Smooth muscle cell (in vitro differentiated cells): ENCODE measurements at regions not wholly inside any gene's neighbourhood (a gene's known extent, or its start where the extent isn't known, plus 50 kb on each side); places are given as distances from the start of the nearest gene placed in this dataset.

Experiments used
- DNase-seq: peaks from one replicate; lab custom pipeline; 2025; ENCODE audit not compliant: unreplicated experiment; lab: John Stamatoyannopoulos, UW
- H2AFZ ChIP-seq: fragments of 200-600 bp; sonication (generic); 2 replicates; pipeline ENCODE4 v1.6.0; 2016; ENCODE audit warnings: antibody characterized with exemption, low read depth, mild to moderate bottlenecking
- H3F3A ChIP-seq: fragments of 200-600 bp; sonication (generic); 2 replicates; pipeline ENCODE4 v1.6.0; 2017; ENCODE audit warnings: antibody characterized with exemption, low read depth
- H3K27ac ChIP-seq: fragments of 200-600 bp; sonication (generic); 2 replicates; pipeline ENCODE4 v1.5.1; 2016; ENCODE audit warnings: low read depth, mild to moderate bottlenecking
- H3K27me3 ChIP-seq: fragments of 200-600 bp; sonication (generic); 2 replicates; pipeline ENCODE4 v1.6.1; 2016; ENCODE audit warnings: low read depth, mild to moderate bottlenecking
- H3K36me3 ChIP-seq: fragments of 200-600 bp; sonication (generic); 2 replicates; pipeline ENCODE4 v1.5.1; 2016; ENCODE audit warnings: low read depth
- H3K4me1 ChIP-seq: fragments of 200-600 bp; sonication (generic); 2 replicates; pipeline ENCODE4 v1.5.1; 2016; ENCODE audit warnings: low read depth
- H3K4me2 ChIP-seq: fragments of 200-600 bp; sonication (generic); 2 replicates; pipeline ENCODE4 v1.6.0; 2016; ENCODE audit warnings: mild to moderate bottlenecking
- H3K4me3 ChIP-seq: fragments of 200-600 bp; sonication (generic); 2 replicates; pipeline ENCODE4 v1.5.1; 2016; ENCODE audit warnings: mild to moderate bottlenecking
- H3K79me2 ChIP-seq: fragments of 200-600 bp; sonication (generic); 2 replicates; pipeline ENCODE4 v1.6.0; 2016; ENCODE audit warnings: low read depth, mild to moderate bottlenecking
- H3K9ac ChIP-seq: fragments of 200-600 bp; sonication (generic); 2 replicates; pipeline ENCODE4 v1.6.0; 2016; ENCODE audit warnings: low read depth
- H3K9me3 ChIP-seq: fragments of 200-600 bp; sonication (generic); replicated peaks from 2 replicates; pipeline ENCODE4 v1.5.1; 2016; ENCODE audit warnings: low read depth
- H4K20me1 ChIP-seq: fragments of 200-600 bp; sonication (generic); 2 replicates; pipeline ENCODE4 v1.6.0; 2016; ENCODE audit warnings: low read depth
- WGBS: methylation state at CpG from one replicate; pipeline ENCODE4 v1.1.7; 2016; ENCODE audit warnings: low lambda C conversion rate; 5-methylcytosine and 5-hydroxymethylcytosine counted together
- TF ChIP-seq, protein P1 (sequence below): fragments of 200-600 bp; sonication (generic); IDR thresholded peaks from 2 replicates; pipeline ENCODE4 v1.5.1; 2017; ENCODE audit warnings: borderline replicate concordance, mild to moderate bottlenecking, antibody characterized with exemption; ENCODE audit not compliant: insufficient read depth, poor library complexity, severe bottlenecking

GRCh38 chr6:214428-214827 is 77.9 kb upstream of the DUSP22 start:
- Histone ChIP-seq H3K4me3 (no peak overlapping the region), H3K9ac (no peak overlapping the region)
- over 99% methylated on average over 5 of the region's 5 CpGs for WGBS

GRCh38 chr6:215335-216034 is 76.8 kb upstream of the DUSP22 start:
- Histone ChIP-seq H3F3A (no peaks in the 10 kb centered on the region), H3K9ac (no peak overlapping the region)
- TF ChIP-seq, protein P1, sequence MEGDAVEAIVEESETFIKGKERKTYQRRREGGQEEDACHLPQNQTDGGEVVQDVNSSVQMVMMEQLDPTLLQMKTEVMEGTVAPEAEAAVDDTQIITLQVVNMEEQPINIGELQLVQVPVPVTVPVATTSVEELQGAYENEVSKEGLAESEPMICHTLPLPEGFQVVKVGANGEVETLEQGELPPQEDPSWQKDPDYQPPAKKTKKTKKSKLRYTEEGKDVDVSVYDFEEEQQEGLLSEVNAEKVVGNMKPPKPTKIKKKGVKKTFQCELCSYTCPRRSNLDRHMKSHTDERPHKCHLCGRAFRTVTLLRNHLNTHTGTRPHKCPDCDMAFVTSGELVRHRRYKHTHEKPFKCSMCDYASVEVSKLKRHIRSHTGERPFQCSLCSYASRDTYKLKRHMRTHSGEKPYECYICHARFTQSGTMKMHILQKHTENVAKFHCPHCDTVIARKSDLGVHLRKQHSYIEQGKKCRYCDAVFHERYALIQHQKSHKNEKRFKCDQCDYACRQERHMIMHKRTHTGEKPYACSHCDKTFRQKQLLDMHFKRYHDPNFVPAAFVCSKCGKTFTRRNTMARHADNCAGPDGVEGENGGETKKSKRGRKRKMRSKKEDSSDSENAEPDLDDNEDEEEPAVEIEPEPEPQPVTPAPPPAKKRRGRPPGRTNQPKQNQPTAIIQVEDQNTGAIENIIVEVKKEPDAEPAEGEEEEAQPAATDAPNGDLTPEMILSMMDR, result no peak

More at GRCh38 chr6:214428-214827, 77.9 kb upstream of the DUSP22 start:
- Histone ChIP-seq H3K4me1 (no peaks in the 10 kb centered on the region), H2AFZ (no peak overlapping the region), H3F3A (no peaks in the 10 kb centered on the region), H3K36me3 (no peaks in the 10 kb centered on the region), H3K27me3 (peaks cover 24% of the 10 kb centered on the region), H3K79me2 (no peaks in the 10 kb centered on the region), H3K4me2 (no peak overlapping the region), H4K20me1 (no peaks in the 10 kb centered on the region), H3K9me3 (no peaks in the 10 kb centered on the region), H3K27ac (no peak overlapping the region)
- no peak for DNase-seq
- TF ChIP-seq, protein P1, result no peak

GRCh38 chr6:217048-217659 is 75.1 kb upstream of the DUSP22 start:
- no peaks in the 10 kb centered on the region for H3K36me3 ChIP-seq
- H2AFZ ChIP-seq, result no peak overlapping the region
- H4K20me1 ChIP-seq, result no peaks in the 10 kb centered on the region
- DNase-seq, result no peak
- H3K27ac ChIP-seq, result no peak overlapping the region
- H3F3A ChIP-seq, result no peaks in the 10 kb centered on the region
- no peaks in the 10 kb centered on the region for H3K79me2 ChIP-seq
- TF ChIP-seq, protein P1, result peak; percentile 50
- no peak overlapping the region for H3K9ac ChIP-seq
- peaks cover 15% of the 10 kb centered on the region for H3K27me3 ChIP-seq
- H3K4me2 ChIP-seq, result no peak overlapping the region
- no peaks in the 10 kb centered on the region for H3K9me3 ChIP-seq
- WGBS, result 62% methylated on average over 12 of the region's 12 CpGs
- peaks cover 17% of the 10 kb centered on the region for H3K4me1 ChIP-seq
- no peak overlapping the region for H3K4me3 ChIP-seq

More at GRCh38 chr6:215335-216034, 76.8 kb upstream of the DUSP22 start:
- Histone ChIP-seq H2AFZ (no peak overlapping the region), H3K27me3 (peaks cover 24% of the 10 kb centered on the region), H3K36me3 (no peaks in the 10 kb centered on the region), H3K4me2 (no peak overlapping the region), H3K4me1 (peaks cover 5% of the 10 kb centered on the region), H3K4me3 (no peak overlapping the region), H3K79me2 (no peaks in the 10 kb centered on the region), H3K9me3 (no peaks in the 10 kb centered on the region), H3K27ac (no peak overlapping the region), H4K20me1 (no peaks in the 10 kb centered on the region)
- no peak for DNase-seq
- WGBS, result 76% methylated on average over 11 of the region's 11 CpGs
